ENCODE measurements at regions not wholly inside any gene's neighbourhood (a gene's known extent, or its start where the extent isn't known, plus 50 kb on each side); places are given as distances from the start of the nearest gene placed in this dataset.

DNA sequence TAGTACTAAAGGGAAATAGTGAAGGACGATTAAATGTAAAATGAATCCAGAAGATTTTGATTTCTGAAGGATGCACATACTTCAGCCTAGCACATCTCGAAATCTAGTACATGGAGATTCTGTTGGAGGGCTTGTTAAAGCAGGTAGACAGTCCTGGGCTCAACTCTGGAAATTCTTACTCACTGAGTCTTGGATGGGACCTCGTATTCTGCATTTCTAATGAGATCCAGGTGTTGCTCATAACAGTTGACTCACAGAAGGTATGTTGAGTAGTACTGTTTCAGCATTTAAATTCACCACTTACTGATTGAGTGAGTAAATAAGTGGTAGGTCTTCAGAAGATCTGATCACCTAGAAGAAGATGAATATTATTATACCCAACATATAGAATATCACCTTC lies 623.4 kb upstream of the SGO1 start:
- TF ChIP-seq ZNF384 (IDR thresholded peaks at IDR 0.05) (no peak), BHLHE40 (IDR thresholded peaks at IDR 0.05; ENCODE audit: borderline replicate concordance) (no peak), CTBP1 (IDR thresholded peaks at IDR 0.05; ENCODE audit: borderline replicate concordance) (no peak), NFRKB (IDR thresholded peaks at IDR 0.05) (no peak), SP1 (IDR thresholded peaks at IDR 0.05) (no peak), FOXM1 (IDR thresholded peaks at IDR 0.05; ENCODE audit: borderline replicate concordance) (no peak), L3MBTL2 (conservative IDR thresholded peaks at IDR 0.05) (no peak), TARDBP (IDR thresholded peaks at IDR 0.05) (no peak), LEF1 (IDR thresholded peaks at IDR 0.05; ENCODE audit: borderline replicate concordance) (no peak), FOXK2 (IDR thresholded peaks at IDR 0.05) (no peak), ELF4 (IDR thresholded peaks at IDR 0.05) (no peak), ARNT (IDR thresholded peaks at IDR 0.05) (no peak), SUZ12 (IDR thresholded peaks at IDR 0.05) (no peak), FOXA1 (IDR thresholded peaks at IDR 0.05) (no peak), HDGF (IDR thresholded peaks at IDR 0.05; ENCODE audit: borderline replicate concordance) (no peak)
- DNase-seq (ENCODE audit: extremely low spot score), result no peak
- ChIA-PET CTCF (no interaction called here), POLR2A (no interaction called here)

DNA sequence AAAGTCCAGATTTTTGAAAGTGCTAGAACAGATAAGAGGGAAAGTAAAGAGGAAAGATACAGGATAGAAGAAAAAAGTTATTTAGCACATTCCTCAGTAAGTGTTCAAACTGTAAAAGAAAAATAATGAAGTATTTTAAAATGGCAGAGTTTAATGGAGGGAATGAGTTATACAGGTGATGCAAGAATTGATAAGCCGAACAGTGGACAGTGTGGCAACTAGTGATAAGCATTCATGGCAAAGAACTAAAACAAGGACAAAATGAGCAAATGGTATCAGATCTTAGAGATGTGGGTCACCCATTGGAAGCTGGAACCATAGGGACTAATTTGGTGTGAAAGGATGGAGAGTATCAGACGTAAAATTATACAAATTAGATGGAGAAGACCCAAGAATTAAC lies 622.9 kb upstream of the SGO1 start:
- ChIA-PET POLR2A (no interaction called here), CTCF (no interaction called here)
- TF ChIP-seq FOXK2 (IDR thresholded peaks at IDR 0.05) (no peak), NFRKB (IDR thresholded peaks at IDR 0.05) (no peak), SP1 (IDR thresholded peaks at IDR 0.05) (no peak), BHLHE40 (IDR thresholded peaks at IDR 0.05; ENCODE audit: borderline replicate concordance) (no peak), L3MBTL2 (conservative IDR thresholded peaks at IDR 0.05) (no peak), SUZ12 (IDR thresholded peaks at IDR 0.05) (no peak), FOXA1 (IDR thresholded peaks at IDR 0.05) (no peak), CTBP1 (IDR thresholded peaks at IDR 0.05; ENCODE audit: borderline replicate concordance) (no peak)
- TF ChIP-seq, protein P1, sequence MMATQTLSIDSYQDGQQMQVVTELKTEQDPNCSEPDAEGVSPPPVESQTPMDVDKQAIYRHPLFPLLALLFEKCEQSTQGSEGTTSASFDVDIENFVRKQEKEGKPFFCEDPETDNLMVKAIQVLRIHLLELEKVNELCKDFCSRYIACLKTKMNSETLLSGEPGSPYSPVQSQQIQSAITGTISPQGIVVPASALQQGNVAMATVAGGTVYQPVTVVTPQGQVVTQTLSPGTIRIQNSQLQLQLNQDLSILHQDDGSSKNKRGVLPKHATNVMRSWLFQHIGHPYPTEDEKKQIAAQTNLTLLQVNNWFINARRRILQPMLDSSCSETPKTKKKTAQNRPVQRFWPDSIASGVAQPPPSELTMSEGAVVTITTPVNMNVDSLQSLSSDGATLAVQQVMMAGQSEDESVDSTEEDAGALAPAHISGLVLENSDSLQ (IDR thresholded peaks at IDR 0.05), result no peak
- no peak for DNase-seq (ENCODE audit: extremely low spot score)

DNA sequence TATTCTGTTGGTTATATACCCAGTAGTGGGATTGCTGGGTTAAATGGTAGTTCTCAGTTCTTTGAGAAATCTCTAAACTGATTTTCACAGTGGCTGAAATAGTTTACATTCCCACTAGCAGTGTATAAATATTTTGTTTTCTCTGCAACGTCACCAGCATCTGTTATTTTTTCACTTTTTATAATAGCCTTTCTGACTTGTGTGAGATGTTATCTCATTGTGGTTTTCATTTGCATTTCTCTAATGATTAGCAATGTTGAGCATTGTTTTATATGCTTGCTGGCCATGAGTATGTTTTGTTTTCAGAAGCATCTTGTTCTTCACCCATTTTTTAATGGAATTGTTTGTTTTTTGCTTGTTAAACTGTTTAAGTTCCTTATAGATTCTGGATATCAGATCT lies 612.7 kb upstream of the SGO1 start:
- CTCF ChIA-PET, result no interaction called here
- POLR2A ChIA-PET, result no interaction called here
- TF ChIP-seq HDGF (IDR thresholded peaks at IDR 0.05; ENCODE audit: borderline replicate concordance), result no peak
- TF ChIP-seq, protein P1 (IDR thresholded peaks at IDR 0.05), result no peak
- no peak for DNase-seq (ENCODE audit: extremely low spot score)

DNA sequence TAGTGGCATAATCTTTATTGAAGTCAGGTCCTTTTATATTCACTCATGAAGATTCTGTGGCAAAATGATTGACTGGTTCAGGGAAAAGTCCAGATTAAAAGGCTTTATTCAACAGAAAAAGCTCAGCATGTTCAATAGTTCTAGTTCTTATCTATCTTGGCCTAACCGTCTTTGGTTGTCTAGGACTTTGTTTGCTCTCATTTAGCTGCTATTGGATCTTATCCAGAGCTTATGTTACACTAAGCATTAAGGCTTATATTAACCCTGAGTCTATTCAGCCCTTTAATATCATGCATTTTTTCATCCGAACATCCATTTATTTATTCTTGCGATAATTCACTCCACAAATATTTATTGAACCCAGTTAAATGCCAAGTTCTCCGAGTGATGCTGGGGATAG lies 601.0 kb upstream of the SGO1 start:
- POLR2A ChIA-PET, result no interaction called here
- no peak for DNase-seq (ENCODE audit: extremely low spot score)
- CTCF ChIA-PET, result no interaction called here
- TF ChIP-seq CTBP1 (IDR thresholded peaks at IDR 0.05; ENCODE audit: borderline replicate concordance) (no peak), ARNT (IDR thresholded peaks at IDR 0.05) (no peak), FOXA1 (IDR thresholded peaks at IDR 0.05) (no peak), HDGF (IDR thresholded peaks at IDR 0.05; ENCODE audit: borderline replicate concordance) (no peak), FOXK2 (IDR thresholded peaks at IDR 0.05) (no peak), L3MBTL2 (conservative IDR thresholded peaks at IDR 0.05) (no peak), ELF4 (IDR thresholded peaks at IDR 0.05) (no peak)

DNA sequence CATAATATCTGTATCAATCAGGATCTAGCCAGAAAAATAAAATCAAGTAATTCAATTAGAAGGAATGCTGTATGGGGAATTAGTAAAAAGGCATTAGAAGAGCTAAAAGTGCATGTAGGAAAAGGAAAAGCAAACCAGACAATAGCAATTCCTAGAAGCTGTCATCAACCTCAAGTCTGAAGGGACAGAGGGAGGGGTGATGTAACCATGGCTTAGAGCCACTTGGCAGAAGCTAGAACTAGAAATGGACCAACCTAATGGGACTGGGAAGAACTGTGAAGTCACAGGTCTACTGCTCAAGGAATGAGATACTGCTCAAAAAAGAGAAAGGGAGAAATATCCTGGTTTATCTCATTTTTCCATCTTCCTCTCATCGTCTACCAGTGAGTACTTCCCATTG lies 590.7 kb upstream of the SGO1 start:
- CTCF ChIA-PET, result no interaction called here
- TF ChIP-seq CTBP1 (IDR thresholded peaks at IDR 0.05; ENCODE audit: borderline replicate concordance) (no peak), FOXM1 (IDR thresholded peaks at IDR 0.05; ENCODE audit: borderline replicate concordance) (no peak), TARDBP (IDR thresholded peaks at IDR 0.05) (no peak), NFRKB (IDR thresholded peaks at IDR 0.05) (no peak), ZNF384 (IDR thresholded peaks at IDR 0.05) (no peak), L3MBTL2 (conservative IDR thresholded peaks at IDR 0.05) (no peak), FOXA1 (IDR thresholded peaks at IDR 0.05) (no peak), SUZ12 (IDR thresholded peaks at IDR 0.05) (no peak), SP1 (IDR thresholded peaks at IDR 0.05) (no peak), FOXK2 (IDR thresholded peaks at IDR 0.05) (no peak), LEF1 (IDR thresholded peaks at IDR 0.05; ENCODE audit: borderline replicate concordance) (no peak), ELF4 (IDR thresholded peaks at IDR 0.05) (no peak), ARNT (IDR thresholded peaks at IDR 0.05) (no peak), HDGF (IDR thresholded peaks at IDR 0.05; ENCODE audit: borderline replicate concordance) (no peak), BHLHE40 (IDR thresholded peaks at IDR 0.05; ENCODE audit: borderline replicate concordance) (no peak)
- TF ChIP-seq, protein P1 (IDR thresholded peaks at IDR 0.05), result no peak
- no peak for DNase-seq (ENCODE audit: extremely low spot score)
- POLR2A ChIA-PET, result no interaction called here

DNA sequence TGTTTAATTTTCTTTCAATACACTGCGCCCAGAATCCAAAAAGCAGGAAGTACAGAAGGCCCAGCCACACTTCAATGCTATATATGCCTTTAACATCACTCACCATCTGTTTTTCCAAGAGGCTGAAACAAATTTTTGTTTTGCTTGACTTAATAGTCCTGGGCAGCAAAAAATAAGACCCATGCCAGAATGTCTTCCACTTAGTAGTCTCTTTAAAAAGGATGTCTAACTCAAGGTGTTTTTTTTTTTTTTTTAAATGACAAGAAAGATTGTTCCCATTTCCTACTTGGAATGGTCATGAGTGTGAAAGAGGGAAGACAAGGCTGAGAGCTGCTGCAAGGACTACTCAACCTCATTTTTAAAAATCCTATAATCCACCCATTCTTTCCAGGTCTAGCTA lies 590.3 kb upstream of the SGO1 start:
- TF ChIP-seq HDGF (IDR thresholded peaks at IDR 0.05; ENCODE audit: borderline replicate concordance) (no peak), ELF4 (IDR thresholded peaks at IDR 0.05) (no peak), LEF1 (IDR thresholded peaks at IDR 0.05; ENCODE audit: borderline replicate concordance) (no peak), L3MBTL2 (conservative IDR thresholded peaks at IDR 0.05) (no peak), ARNT (IDR thresholded peaks at IDR 0.05) (no peak), SUZ12 (IDR thresholded peaks at IDR 0.05) (no peak), NFRKB (IDR thresholded peaks at IDR 0.05) (no peak), FOXA1 (IDR thresholded peaks at IDR 0.05) (no peak), ZNF384 (IDR thresholded peaks at IDR 0.05) (no peak), FOXK2 (IDR thresholded peaks at IDR 0.05) (no peak), SP1 (IDR thresholded peaks at IDR 0.05) (no peak), FOXM1 (IDR thresholded peaks at IDR 0.05; ENCODE audit: borderline replicate concordance) (no peak), CTBP1 (IDR thresholded peaks at IDR 0.05; ENCODE audit: borderline replicate concordance) (no peak), TARDBP (IDR thresholded peaks at IDR 0.05) (no peak), BHLHE40 (IDR thresholded peaks at IDR 0.05; ENCODE audit: borderline replicate concordance) (no peak)
- TF ChIP-seq, protein P1 (IDR thresholded peaks at IDR 0.05), result no peak
- CTCF ChIA-PET, result no interaction called here
- POLR2A ChIA-PET, result no interaction called here
- DNase-seq (ENCODE audit: extremely low spot score), result no peak

Measured in HEK293T (cell line).